DND-41 (cell line): ENCODE measurements at regions not wholly inside any gene's neighbourhood (a gene's known extent, or its start where the extent isn't known, plus 50 kb on each side); places are given as distances from the start of the nearest gene placed in this dataset.

Source experiments
- ATAC-seq: fragments of 200-7000 bp; cut with Tn5 transposase; 3 replicates; pipeline ENCODE4 v1.9.1; 2021; ENCODE audit warnings: low read depth; ENCODE audit not compliant: insufficient read depth
- DNase-seq: peaks from one replicate; pipeline ENCODE4 v3.0.0-alpha.2; 2020
- H2AFZ ChIP-seq: 2 replicates; pipeline ENCODE4 v1.6.0; 2012; ENCODE audit warnings: low read depth, low read length
- H3K27ac ChIP-seq: 2 replicates; pipeline ENCODE4 v1.5.1; 2012; ENCODE audit warnings: low read length, inconsistent platforms
- H3K27me3 ChIP-seq: fragments of 200-600 bp; sonication (generic); 2 replicates; pipeline ENCODE4 v1.6.0; 2012; ENCODE audit warnings: low read length, mild to moderate bottlenecking, inconsistent platforms; ENCODE audit not compliant: insufficient read depth, poor library complexity
- H3K36me3 ChIP-seq: 2 replicates; pipeline ENCODE4 v1.5.1; 2012; ENCODE audit warnings: low read length, inconsistent platforms; ENCODE audit not compliant: insufficient read depth
- H3K4me1 ChIP-seq: 2 replicates; pipeline ENCODE4 v1.5.1; 2012; ENCODE audit warnings: mild to moderate bottlenecking, low read length; ENCODE audit not compliant: insufficient read depth
- H3K4me2 ChIP-seq: 2 replicates; pipeline ENCODE4 v1.6.0; 2012; ENCODE audit warnings: mild to moderate bottlenecking, moderate library complexity, low read length, inconsistent platforms; ENCODE audit not compliant: insufficient read depth
- H3K4me3 ChIP-seq, 2 experiments: fragments of 200-600 bp in 1 of 2; shearing (Covaris generic) in 1 of 2; 2 replicates each; pipeline ENCODE4 v1.5.1; 2012 to 2016; ENCODE audit warnings: inconsistent platforms in 2 of 2, low read length in 2 of 2, mild to moderate bottlenecking in 2 of 2, low read depth in 1 of 2, moderate library complexity in 1 of 2
- H3K79me2 ChIP-seq: 2 replicates; pipeline ENCODE4 v1.6.0; 2012; ENCODE audit warnings: low read length, inconsistent platforms; ENCODE audit not compliant: insufficient read depth
- H3K9ac ChIP-seq: 2 replicates; pipeline ENCODE4 v1.6.0; 2012; ENCODE audit warnings: low read depth, mild to moderate bottlenecking, inconsistent platforms, low read length, moderate library complexity
- H3K9me3 ChIP-seq: 2 replicates; pipeline ENCODE4 v1.5.1; 2012; ENCODE audit warnings: low read length, moderate library complexity, mild to moderate bottlenecking, inconsistent platforms; ENCODE audit not compliant: insufficient read depth, severe bottlenecking
- H4K20me1 ChIP-seq: 2 replicates; pipeline ENCODE4 v1.6.0; 2012; ENCODE audit warnings: low read length; ENCODE audit not compliant: insufficient read depth
- CTCF ChIP-seq: IDR thresholded peaks from 2 replicates; pipeline ENCODE4 v1.5.1; 2012; ENCODE audit warnings: borderline replicate concordance, low read length, moderate library complexity, mild to moderate bottlenecking; ENCODE audit not compliant: poor library complexity, severe bottlenecking; ENCODE audit errors: extremely low read depth
- EZH2 ChIP-seq: IDR thresholded peaks from 3 replicates; pipeline ENCODE4 v1.6.1; 2012; ENCODE audit warnings: borderline replicate concordance, low read depth, mild to moderate bottlenecking, moderate library complexity, low read length, inconsistent platforms; ENCODE audit not compliant: severe bottlenecking

- no peak overlapping the region for H3K27ac ChIP-seq
- no peaks in the 10 kb centered on the region for H4K20me1 ChIP-seq
- no peaks in the 10 kb centered on the region for H3K27me3 ChIP-seq
- H3K79me2 ChIP-seq, result no peaks in the 10 kb centered on the region
- TF ChIP-seq CTCF, result no peak
- no peak for TF ChIP-seq EZH2
- no peak overlapping the region for H3K4me2 ChIP-seq
- no peaks in the 10 kb centered on the region for H3K4me1 ChIP-seq
- DNase-seq (no peak), ATAC-seq (no peak)
- no peak overlapping the region for H2AFZ ChIP-seq
- no peaks in the 10 kb centered on the region for H3K9me3 ChIP-seq
- no peaks in the 10 kb centered on the region for H3K36me3 ChIP-seq
- no peak overlapping the region for H3K4me3 ChIP-seq
- H3K9ac ChIP-seq, result no peak overlapping the region
Measured at GRCh38 chr4:19239565-19239964, 1012.1 kb upstream of the SLIT2 start.

- H3K79me2 ChIP-seq, result no peaks in the 10 kb centered on the region
- ATAC-seq (no peak), DNase-seq (no peak)
- no peaks in the 10 kb centered on the region for H3K36me3 ChIP-seq
- H3K27me3 ChIP-seq, result no peaks in the 10 kb centered on the region
- no peaks in the 10 kb centered on the region for H3K9me3 ChIP-seq
- no peak overlapping the region for H3K9ac ChIP-seq
- no peaks in the 10 kb centered on the region for H4K20me1 ChIP-seq
- H3K27ac ChIP-seq, result no peak overlapping the region
- H3K4me2 ChIP-seq, result no peak overlapping the region
- no peaks in the 10 kb centered on the region for H3K4me1 ChIP-seq
- TF ChIP-seq CTCF, result no peak
- TF ChIP-seq EZH2, result no peak
- no peak overlapping the region for H3K4me3 ChIP-seq
- H2AFZ ChIP-seq, result no peak overlapping the region
Measured at GRCh38 chr4:19236473-19236872, 1015.2 kb upstream of the SLIT2 start.

- Histone ChIP-seq H3K27me3 (no peaks in the 10 kb centered on the region), H3K4me2 (no peak overlapping the region), H3K27ac (no peak overlapping the region), H3K4me1 (no peaks in the 10 kb centered on the region), H2AFZ (no peak overlapping the region), H4K20me1 (no peaks in the 10 kb centered on the region), H3K36me3 (no peaks in the 10 kb centered on the region), H3K79me2 (no peaks in the 10 kb centered on the region), H3K9ac (no peak overlapping the region), H3K9me3 (no peaks in the 10 kb centered on the region), H3K4me3 (no peak overlapping the region)
- DNase-seq (no peak), ATAC-seq (no peak)
- TF ChIP-seq CTCF, result no peak
- TF ChIP-seq EZH2, result no peak
Measured at GRCh38 chr4:19230906-19231545, 1020.7 kb upstream of the SLIT2 start.

- H2AFZ ChIP-seq, result no peak overlapping the region
- H3K4me2 ChIP-seq, result no peak overlapping the region
- no peaks in the 10 kb centered on the region for H4K20me1 ChIP-seq
- ATAC-seq (no peak), DNase-seq (no peak)
- H3K4me3 ChIP-seq, result no peak overlapping the region
- H3K79me2 ChIP-seq, result no peaks in the 10 kb centered on the region
- H3K27me3 ChIP-seq, result no peaks in the 10 kb centered on the region
- H3K9ac ChIP-seq, result no peak overlapping the region
- H3K4me1 ChIP-seq, result no peaks in the 10 kb centered on the region
- no peaks in the 10 kb centered on the region for H3K9me3 ChIP-seq
- no peak overlapping the region for H3K27ac ChIP-seq
- H3K36me3 ChIP-seq, result no peaks in the 10 kb centered on the region
- TF ChIP-seq EZH2 (no peak), CTCF (no peak)
Measured at GRCh38 chr4:19227701-19228100, 1024.0 kb upstream of the SLIT2 start.
